Tibial nerve (tissue), 4 donors: ENCODE measurements at regions not wholly inside any gene's neighbourhood (a gene's known extent, or its start where the extent isn't known, plus 50 kb on each side); places are given as distances from the start of the nearest gene placed in this dataset.

ENCODE experiments used
- DNase-seq, 2 donors: peaks; one replicate each; pipeline ENCODE4 v3.0.0-alpha.2; 2019; ENCODE audit warnings: low spot score in 2 of 2
- H3K27ac ChIP-seq, 4 donors: fragments of 200-600 bp; sonication (generic) in 3 of 4; one replicate each; pipeline ENCODE4 v1.5.1; 2017 to 2019; ENCODE audit warnings: mild to moderate bottlenecking in 1 of 4
- H3K27me3 ChIP-seq, 2 donors: fragments of 200-600 bp; sonication (generic) in 1 of 2; one replicate each; pipeline versions ENCODE4 v1.5.1 to v1.6.0; 2017 to 2019
- H3K36me3 ChIP-seq, 3 donors: fragments of 200-600 bp; sonication (generic); one replicate each; pipeline ENCODE4 v1.5.1; 2018 to 2019
- H3K4me1 ChIP-seq, 4 donors: fragments of 200-600 bp; sonication (generic) in 3 of 4; one replicate each; pipeline ENCODE4 v1.5.1; 2017 to 2019
- H3K4me3 ChIP-seq, 4 donors: fragments of 200-600 bp; sonication (generic) in 3 of 4; one replicate each; pipeline ENCODE4 v1.5.1; 2017 to 2019; ENCODE audit warnings: mild to moderate bottlenecking in 1 of 4, moderate library complexity in 1 of 4
- H3K9me3 ChIP-seq, 4 donors: fragments of 200-600 bp; sonication (generic) in 3 of 4; one replicate each; pipeline ENCODE4 v1.5.1; 2017 to 2019
- EP300 ChIP-seq, 2 donors: sonication (generic); formaldehyde crosslinking; IDR thresholded peaks; one replicate each; pipeline ENCODE4 v1.6.1; 2017; ENCODE audit warnings: antibody characterized with exemption in 2 of 2, mild to moderate bottlenecking in 1 of 2
- POLR2A ChIP-seq, 2 donors: fragments of 450-650 bp; IDR thresholded peaks; one replicate each; pipeline ENCODE4 v1.6.1; 2017; ENCODE audit warnings: antibody characterized with exemption in 2 of 2, mild to moderate bottlenecking in 2 of 2, moderate library complexity in 2 of 2
- WGBS, 2 donors: methylation state at CpG; one replicate each; pipeline ENCODE4 v1.1.5; 2018; 5-methylcytosine and 5-hydroxymethylcytosine counted together
- TF ChIP-seq, protein P1 (sequence below), 5 experiments: fragments of 200-600 bp in 3 of 5; fragments of 450-650 bp in 2 of 5; sonication (generic) in 3 of 5; IDR thresholded peaks; one replicate each; pipeline ENCODE4 v1.5.1; 2016 to 2019; ENCODE audit warnings: antibody characterized with exemption in 5 of 5, mild to moderate bottlenecking in 3 of 5, moderate library complexity in 2 of 5

DNA sequence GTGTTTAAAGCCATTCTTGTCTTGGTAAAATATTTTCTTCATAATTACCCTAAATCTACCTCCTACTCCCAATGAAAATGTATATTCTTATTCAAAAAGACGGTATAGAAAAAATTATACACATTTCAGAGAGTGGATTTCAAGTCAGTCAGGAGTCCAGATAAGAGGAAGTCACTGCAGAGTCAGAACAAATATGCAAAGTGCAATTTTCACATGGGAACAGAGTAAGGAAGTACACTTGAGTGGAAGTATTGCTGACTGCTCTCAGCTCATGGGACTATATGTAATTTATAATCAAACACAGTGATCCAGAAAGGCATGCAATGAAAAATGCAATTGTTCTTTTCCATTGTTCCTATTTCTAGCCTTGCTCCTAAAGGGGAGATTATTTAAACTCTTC lies 1128.0 kb downstream of the AACS start:
- Histone ChIP-seq H3K9me3 (no peaks in the 10 kb centered on the region), H3K4me3 (no peak overlapping the region), H3K36me3 (no peaks in the 10 kb centered on the region), H3K27me3 (peaks cover 0 to 24% of the 10 kb centered on the region in 2 donors), H3K27ac (no peak overlapping the region), H3K4me1 (peaks cover 0 to 9% (median 0%) of the 10 kb centered on the region in 4 donors)
- no peak for DNase-seq
- no peak for TF ChIP-seq POLR2A (IDR thresholded peaks at IDR 0.05)
- TF ChIP-seq EP300 (IDR thresholded peaks at IDR 0.05), result no peak
- TF ChIP-seq, protein P1, sequence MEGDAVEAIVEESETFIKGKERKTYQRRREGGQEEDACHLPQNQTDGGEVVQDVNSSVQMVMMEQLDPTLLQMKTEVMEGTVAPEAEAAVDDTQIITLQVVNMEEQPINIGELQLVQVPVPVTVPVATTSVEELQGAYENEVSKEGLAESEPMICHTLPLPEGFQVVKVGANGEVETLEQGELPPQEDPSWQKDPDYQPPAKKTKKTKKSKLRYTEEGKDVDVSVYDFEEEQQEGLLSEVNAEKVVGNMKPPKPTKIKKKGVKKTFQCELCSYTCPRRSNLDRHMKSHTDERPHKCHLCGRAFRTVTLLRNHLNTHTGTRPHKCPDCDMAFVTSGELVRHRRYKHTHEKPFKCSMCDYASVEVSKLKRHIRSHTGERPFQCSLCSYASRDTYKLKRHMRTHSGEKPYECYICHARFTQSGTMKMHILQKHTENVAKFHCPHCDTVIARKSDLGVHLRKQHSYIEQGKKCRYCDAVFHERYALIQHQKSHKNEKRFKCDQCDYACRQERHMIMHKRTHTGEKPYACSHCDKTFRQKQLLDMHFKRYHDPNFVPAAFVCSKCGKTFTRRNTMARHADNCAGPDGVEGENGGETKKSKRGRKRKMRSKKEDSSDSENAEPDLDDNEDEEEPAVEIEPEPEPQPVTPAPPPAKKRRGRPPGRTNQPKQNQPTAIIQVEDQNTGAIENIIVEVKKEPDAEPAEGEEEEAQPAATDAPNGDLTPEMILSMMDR (IDR thresholded peaks at IDR 0.05), result no peak
- WGBS, 2 donors, result 78 to 83% methylated on average over 1 of the region's 1 CpG

DNA sequence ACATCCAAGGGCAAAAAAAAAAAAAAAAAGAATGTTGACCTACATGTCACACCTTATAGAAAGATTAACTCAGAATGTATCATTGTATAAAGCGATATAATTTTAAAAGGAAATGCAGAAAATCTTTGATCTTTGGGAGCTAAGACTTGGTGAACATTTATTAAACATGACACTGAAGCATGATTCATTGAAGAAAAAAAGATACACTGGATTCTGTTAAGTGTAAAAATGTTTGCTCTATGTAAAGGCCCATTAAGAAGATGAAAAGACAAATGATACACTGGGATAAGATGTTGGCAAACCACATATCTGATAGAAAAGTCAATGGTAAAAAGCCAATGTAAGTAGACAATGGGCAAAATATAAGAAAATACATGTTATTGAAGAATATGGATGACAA lies 1131.0 kb downstream of the AACS start:
- DNase-seq, result no peak
- 95 to 98% methylated on average over 1 of the region's 1 CpG for WGBS, 2 donors
- H3K36me3 ChIP-seq, result no peaks in the 10 kb centered on the region
- no peak overlapping the region for H3K27ac ChIP-seq
- H3K4me1 ChIP-seq, result peaks cover 0 to 2% (median 0%) of the 10 kb centered on the region in 4 donors
- no peaks in the 10 kb centered on the region for H3K9me3 ChIP-seq
- H3K27me3 ChIP-seq, result peaks cover 0 to 9% of the 10 kb centered on the region in 2 donors
- TF ChIP-seq, protein P1 (IDR thresholded peaks at IDR 0.05), result no peak
- no peak for TF ChIP-seq POLR2A (IDR thresholded peaks at IDR 0.05)
- TF ChIP-seq EP300 (IDR thresholded peaks at IDR 0.05), result no peak
- no peak overlapping the region for H3K4me3 ChIP-seq

DNA sequence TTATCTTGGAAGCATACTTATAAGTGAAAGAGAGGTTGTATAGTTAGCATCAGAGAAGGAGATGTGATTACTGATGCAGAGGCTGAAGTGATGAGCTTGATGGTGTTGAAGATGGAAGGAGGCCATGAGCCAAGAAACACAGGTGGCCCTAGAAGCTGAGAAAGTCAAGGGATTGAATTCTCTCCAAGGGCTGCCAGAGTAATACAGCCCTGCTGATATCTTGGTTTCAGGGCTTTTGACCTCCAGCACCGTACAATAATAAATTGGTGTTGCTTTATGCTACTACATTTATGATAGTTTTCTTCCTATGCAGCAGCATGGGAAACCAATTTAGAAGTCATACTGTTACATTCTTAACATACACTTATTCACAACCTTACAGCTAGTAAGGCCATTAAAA lies 1133.3 kb downstream of the AACS start:
- WGBS, 2 donors, result 40 to 59% methylated on average over 1 of the region's 1 CpG

DNA sequence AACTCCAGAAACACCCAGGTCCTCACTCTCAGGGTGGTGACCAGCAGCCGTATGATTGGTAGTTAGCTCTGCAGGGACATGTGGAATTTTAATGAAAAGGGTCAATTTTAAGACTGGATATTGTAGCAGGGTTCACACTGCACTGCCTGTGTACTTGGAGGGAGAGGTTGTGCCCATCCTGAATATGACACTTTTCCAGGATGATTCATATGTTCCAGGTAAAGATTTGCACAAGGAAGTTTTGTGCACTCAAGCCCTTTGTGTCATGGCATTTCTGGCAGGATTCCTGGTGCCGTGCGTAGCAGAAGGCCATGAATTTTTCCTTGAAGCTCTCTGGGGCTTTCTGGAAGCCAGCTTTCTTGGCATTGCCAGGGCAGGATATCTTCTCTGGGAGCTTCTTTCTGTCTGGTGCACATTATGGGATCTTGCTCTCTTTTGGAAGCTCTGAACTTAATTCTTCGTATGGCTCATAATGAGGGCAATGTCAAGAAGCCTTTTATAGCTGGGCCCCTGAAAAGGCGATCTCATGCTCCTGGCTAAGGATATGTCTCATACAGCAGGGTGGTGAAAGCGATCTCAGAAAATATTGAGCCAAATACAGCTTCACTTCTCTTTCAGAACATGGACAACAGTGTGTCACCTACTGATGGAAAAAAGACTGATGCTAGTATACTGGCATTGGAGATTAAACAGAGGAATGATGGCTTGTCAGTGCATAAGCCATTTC lies 1133.9 kb downstream of the AACS start:
- H3K27ac ChIP-seq, result no peak overlapping the region
- H3K4me1 ChIP-seq, result no peaks in the 10 kb centered on the region
- 62 to 67% methylated on average over 6 of the region's 6 CpGs for WGBS, 2 donors
- H3K27me3 ChIP-seq, result no peaks in the 10 kb centered on the region
- DNase-seq, result no peak
- H3K4me3 ChIP-seq, result no peak overlapping the region
- no peaks in the 10 kb centered on the region for H3K36me3 ChIP-seq
- no peak for TF ChIP-seq EP300 (IDR thresholded peaks at IDR 0.05)
- TF ChIP-seq POLR2A (IDR thresholded peaks at IDR 0.05), result no peak
- TF ChIP-seq, protein P1 (IDR thresholded peaks at IDR 0.05), result no peak
- H3K9me3 ChIP-seq, result no peaks in the 10 kb centered on the region

More for the DNA sequence above, 1133.3 kb downstream of the AACS start:
- Histone ChIP-seq H3K27me3 (no peaks in the 10 kb centered on the region), H3K4me1 (no peaks in the 10 kb centered on the region), H3K4me3 (no peak overlapping the region), H3K9me3 (no peaks in the 10 kb centered on the region), H3K27ac (no peak overlapping the region), H3K36me3 (no peaks in the 10 kb centered on the region)
- TF ChIP-seq, protein P1 (IDR thresholded peaks at IDR 0.05), result no peak
- TF ChIP-seq EP300 (IDR thresholded peaks at IDR 0.05) (no peak), POLR2A (IDR thresholded peaks at IDR 0.05) (no peak)
- DNase-seq, result no peak

DNA sequence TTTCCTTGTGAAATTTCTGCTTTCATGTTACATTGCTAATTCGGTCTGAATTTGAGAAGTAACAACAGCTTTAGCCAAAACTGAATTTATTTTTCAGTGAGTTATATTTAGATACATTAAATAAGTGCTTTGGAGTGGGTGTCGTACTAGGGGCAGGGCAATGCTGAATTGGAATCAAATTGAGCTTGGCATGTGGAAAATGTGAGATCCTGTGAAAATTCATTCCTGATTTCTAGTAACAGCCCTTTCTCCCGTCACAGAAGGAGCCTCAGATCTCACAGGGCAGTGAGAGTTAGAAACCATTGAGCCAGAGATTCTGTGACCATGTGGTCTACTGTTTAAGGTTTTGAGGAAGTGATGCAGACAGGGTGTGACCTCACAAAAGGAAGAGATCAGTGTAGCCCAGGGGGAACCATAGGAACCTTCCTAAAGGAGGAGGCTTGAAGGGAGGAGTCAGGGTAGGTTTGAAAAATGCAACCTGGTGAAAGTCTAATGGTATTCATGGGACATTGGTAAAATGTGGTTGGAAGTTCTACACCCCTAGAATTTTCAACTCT lies 1136.8 kb downstream of the AACS start:
- H3K4me3 ChIP-seq, result no peak overlapping the region
- H3K27ac ChIP-seq, result no peak overlapping the region
- TF ChIP-seq EP300 (IDR thresholded peaks at IDR 0.05) (no peak), POLR2A (IDR thresholded peaks at IDR 0.05) (no peak)
- TF ChIP-seq, protein P1 (IDR thresholded peaks at IDR 0.05), result no peak
- H3K27me3 ChIP-seq, result no peaks in the 10 kb centered on the region
- no peaks in the 10 kb centered on the region for H3K36me3 ChIP-seq
- WGBS, 2 donors, result 42 to 57% methylated on average over 3 of the region's 3 CpGs
- no peaks in the 10 kb centered on the region for H3K4me1 ChIP-seq
- H3K9me3 ChIP-seq, result no peaks in the 10 kb centered on the region
- DNase-seq, result no peak
